ENCODE measurements at regions not wholly inside any gene's neighbourhood (a gene's known extent, or its start where the extent isn't known, plus 50 kb on each side); places are given as distances from the start of the nearest gene placed in this dataset.

DNA sequence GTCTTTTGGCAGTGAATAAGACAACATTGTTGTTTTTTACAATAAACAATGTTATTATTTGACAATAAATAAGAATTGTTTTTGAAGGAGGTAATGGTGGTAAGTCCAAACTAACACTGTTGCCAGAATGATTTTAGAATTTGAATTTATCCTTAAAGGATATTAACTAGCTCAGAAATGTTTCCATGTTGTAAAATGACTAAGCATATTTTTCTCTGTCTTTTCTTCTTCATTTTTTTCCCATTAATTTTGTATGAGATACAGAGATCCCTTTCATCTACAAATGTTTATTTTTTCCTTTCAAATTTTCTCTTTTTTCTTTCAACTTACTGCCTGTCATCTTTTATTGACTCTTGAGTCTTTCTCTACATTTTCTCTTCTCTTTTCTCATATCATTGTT, 66.5 kb upstream of the DOCK10 start:
- H2AFZ ChIP-seq (ENCODE audit: low read depth, low read length) = no peak overlapping the region
- H4K20me1 ChIP-seq (replicated peaks; ENCODE audit: control insufficient read depth, extremely low read depth, insufficient read depth, low read length) = no peaks in the 10 kb centered on the region
- H3K4me3 ChIP-seq (replicated peaks in 1 of 3; ENCODE audit: insufficient read depth in 1 of 3, low read depth in 1 of 3, low read length in 3 of 3) = no peak overlapping the region
- FAIRE-seq = no peak
- H3K27ac ChIP-seq (ENCODE audit: insufficient read depth, low read depth, low read length) = no peak overlapping the region
- H3K9me3 ChIP-seq (replicated peaks; ENCODE audit: control insufficient read depth, insufficient read depth, low read length) = no peaks in the 10 kb centered on the region
- intact Hi-C loops (cut with micrococcal nuclease) (no loop called here), dilution Hi-C loops (cut with MboI; ENCODE audit: extremely low pct_ligation_motif_present, low sequenced_read_pairs) (no loop called here)
- no peak for TF ChIP-seq GATA2 (IDR thresholded peaks at IDR 0.05; ENCODE audit: insufficient read depth, insufficient read length, low read depth, low read length)
- TF ChIP-seq, protein P1, sequence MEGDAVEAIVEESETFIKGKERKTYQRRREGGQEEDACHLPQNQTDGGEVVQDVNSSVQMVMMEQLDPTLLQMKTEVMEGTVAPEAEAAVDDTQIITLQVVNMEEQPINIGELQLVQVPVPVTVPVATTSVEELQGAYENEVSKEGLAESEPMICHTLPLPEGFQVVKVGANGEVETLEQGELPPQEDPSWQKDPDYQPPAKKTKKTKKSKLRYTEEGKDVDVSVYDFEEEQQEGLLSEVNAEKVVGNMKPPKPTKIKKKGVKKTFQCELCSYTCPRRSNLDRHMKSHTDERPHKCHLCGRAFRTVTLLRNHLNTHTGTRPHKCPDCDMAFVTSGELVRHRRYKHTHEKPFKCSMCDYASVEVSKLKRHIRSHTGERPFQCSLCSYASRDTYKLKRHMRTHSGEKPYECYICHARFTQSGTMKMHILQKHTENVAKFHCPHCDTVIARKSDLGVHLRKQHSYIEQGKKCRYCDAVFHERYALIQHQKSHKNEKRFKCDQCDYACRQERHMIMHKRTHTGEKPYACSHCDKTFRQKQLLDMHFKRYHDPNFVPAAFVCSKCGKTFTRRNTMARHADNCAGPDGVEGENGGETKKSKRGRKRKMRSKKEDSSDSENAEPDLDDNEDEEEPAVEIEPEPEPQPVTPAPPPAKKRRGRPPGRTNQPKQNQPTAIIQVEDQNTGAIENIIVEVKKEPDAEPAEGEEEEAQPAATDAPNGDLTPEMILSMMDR (IDR thresholded peaks at IDR 0.05; ENCODE audit: extremely low read depth in 1 of 2, insufficient read depth in 1 of 2, low read depth in 1 of 2, low read length in 2 of 2) = no peak
- TF ChIP-seq, protein P2, sequence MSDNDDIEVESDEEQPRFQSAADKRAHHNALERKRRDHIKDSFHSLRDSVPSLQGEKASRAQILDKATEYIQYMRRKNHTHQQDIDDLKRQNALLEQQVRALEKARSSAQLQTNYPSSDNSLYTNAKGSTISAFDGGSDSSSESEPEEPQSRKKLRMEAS (IDR thresholded peaks at IDR 0.05; ENCODE audit: insufficient read depth, insufficient read length) = no peak
- no peak for TF ChIP-seq POLR2A (IDR thresholded peaks at IDR 0.05; ENCODE audit: low read depth, low read length)
- no peak for TF ChIP-seq FOS (IDR thresholded peaks at IDR 0.05; ENCODE audit: borderline replicate concordance, insufficient read depth, low read length)
- DNase-seq (ENCODE audit: low read depth, low spot score) = no peak
- H3K27me3 ChIP-seq (ENCODE audit: control insufficient read depth in 2 of 2, insufficient read depth in 2 of 2, low read length in 2 of 2) = no peaks in the 10 kb centered on the region
- H3K9ac ChIP-seq (replicated peaks; ENCODE audit: extremely low read depth, insufficient read depth, low read length) = no peak overlapping the region
- POLR2A ChIA-PET = no interaction called here
- no peaks in the 10 kb centered on the region for H3K79me2 ChIP-seq (ENCODE audit: control insufficient read depth, insufficient read depth, low read length)
- H3K9me1 ChIP-seq (replicated peaks; ENCODE audit: control insufficient read depth, extremely low read depth, insufficient read depth, low read length) = no peaks in the 10 kb centered on the region
- no peaks in the 10 kb centered on the region for H3K36me3 ChIP-seq (ENCODE audit: control insufficient read depth in 2 of 2, extremely low read depth in 1 of 2, insufficient read depth in 2 of 2, low read length in 2 of 2)
- peaks cover 7% of the 10 kb centered on the region for H3K4me1 ChIP-seq (ENCODE audit: control insufficient read depth, extremely low read depth, insufficient read depth, low read length)
- CTCF ChIA-PET = interaction anchor here (0.6 kb wide), 1 partner anchor 39 kb away, joined by 3 read pairs; no protein-coding TSS in a partner anchor
- BruUV-seq (replicated peaks) = no TSS peak
- H3K4me2 ChIP-seq (ENCODE audit: insufficient read depth, low read length) = no peak overlapping the region

DNA sequence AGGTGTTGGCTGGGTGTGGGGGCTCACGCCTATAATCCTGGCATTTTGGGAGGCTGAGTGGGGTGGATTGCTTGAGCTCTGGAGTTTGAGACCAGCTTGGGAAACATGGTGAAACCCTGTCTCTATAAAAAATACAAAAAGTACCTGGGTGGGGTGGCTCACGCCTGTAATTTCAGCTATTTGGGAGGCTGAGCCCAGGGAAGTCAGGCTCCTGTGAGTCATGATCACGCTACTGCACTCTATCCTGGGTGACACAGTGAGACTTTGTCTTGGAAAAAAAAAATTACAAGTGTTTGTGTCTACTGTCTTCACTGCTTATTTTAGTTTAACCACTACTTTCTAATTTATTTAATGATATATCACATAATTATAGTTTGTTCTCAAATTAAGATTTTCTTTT, 62.7 kb upstream of the DOCK10 start:
- no peaks in the 10 kb centered on the region for H3K36me3 ChIP-seq (ENCODE audit: control insufficient read depth in 2 of 2, extremely low read depth in 1 of 2, insufficient read depth in 2 of 2, low read length in 2 of 2)
- H2AFZ ChIP-seq (ENCODE audit: low read depth, low read length) = no peak overlapping the region
- POLR2A ChIA-PET = no interaction called here
- H3K79me2 ChIP-seq (ENCODE audit: control insufficient read depth, insufficient read depth, low read length) = no peaks in the 10 kb centered on the region
- DNase-seq (ENCODE audit: low read depth, low spot score) = no peak
- no peaks in the 10 kb centered on the region for H3K27me3 ChIP-seq (ENCODE audit: control insufficient read depth in 2 of 2, insufficient read depth in 2 of 2, low read length in 2 of 2)
- FAIRE-seq = no peak
- dilution Hi-C loops (cut with MboI; ENCODE audit: extremely low pct_ligation_motif_present, low sequenced_read_pairs) (no loop called here), intact Hi-C loops (cut with micrococcal nuclease) (no loop called here)
- no peak overlapping the region for H3K4me3 ChIP-seq (replicated peaks in 1 of 3; ENCODE audit: insufficient read depth in 1 of 3, low read depth in 1 of 3, low read length in 3 of 3)
- H3K4me2 ChIP-seq (ENCODE audit: insufficient read depth, low read length) = no peak overlapping the region
- H4K20me1 ChIP-seq (replicated peaks; ENCODE audit: control insufficient read depth, extremely low read depth, insufficient read depth, low read length) = no peaks in the 10 kb centered on the region
- H3K27ac ChIP-seq (ENCODE audit: insufficient read depth, low read depth, low read length) = no peak overlapping the region
- H3K9me3 ChIP-seq (replicated peaks; ENCODE audit: control insufficient read depth, insufficient read depth, low read length) = no peaks in the 10 kb centered on the region
- peaks cover 24% of the 10 kb centered on the region for H3K4me1 ChIP-seq (ENCODE audit: control insufficient read depth, extremely low read depth, insufficient read depth, low read length)
- no TSS peak for BruUV-seq (replicated peaks)
- no peaks in the 10 kb centered on the region for H3K9me1 ChIP-seq (replicated peaks; ENCODE audit: control insufficient read depth, extremely low read depth, insufficient read depth, low read length)
- CTCF ChIA-PET = interaction anchor here (1.1 to 1.2 kb wide), 2 partner anchors 11 to 13 kb away, joined by 3 read pairs; no protein-coding TSS in a partner anchor
- no peak overlapping the region for H3K9ac ChIP-seq (replicated peaks; ENCODE audit: extremely low read depth, insufficient read depth, low read length)
- TF ChIP-seq EZH2 (IDR thresholded peaks at IDR 0.05; ENCODE audit: borderline replicate concordance, low read depth, low read length, severe bottlenecking) (no peak), POLR2A (IDR thresholded peaks at IDR 0.05; ENCODE audit: low read depth, low read length) (no peak), GATA2 (IDR thresholded peaks at IDR 0.05; ENCODE audit: insufficient read depth, insufficient read length, low read depth, low read length) (no peak), POLR2AphosphoS5 (IDR thresholded peaks at IDR 0.05; ENCODE audit: insufficient read depth, low read depth, low read length) (no peak), FOS (IDR thresholded peaks at IDR 0.05; ENCODE audit: borderline replicate concordance, insufficient read depth, low read length) (no peak), MYC (IDR thresholded peaks at IDR 0.05; ENCODE audit: low read depth, low read length) (no peak), JUN (IDR thresholded peaks at IDR 0.05; ENCODE audit: borderline replicate concordance, insufficient read depth, insufficient read length, low read depth) (no peak)
- TF ChIP-seq, protein P1 (IDR thresholded peaks at IDR 0.05; ENCODE audit: extremely low read depth in 1 of 2, insufficient read depth in 1 of 2, low read depth in 1 of 2, low read length in 2 of 2) = no peak
- TF ChIP-seq, protein P2 (IDR thresholded peaks at IDR 0.05; ENCODE audit: insufficient read depth, insufficient read length) = no peak

All from endothelial cell of umbilical vein (primary cell).